ENCODE measurements at regions not wholly inside any gene's neighbourhood (a gene's known extent, or its start where the extent isn't known, plus 50 kb on each side); places are given as distances from the start of the nearest gene placed in this dataset.
A peak's percentile ranks its signal among the peaks of the same experiment; 100 is the strongest.
"Not testable (repeated sequence)": the region's sequence is repeated elsewhere in the genome, so short reads cannot be mapped to it uniquely, and the experiment has no call there.

DNA sequence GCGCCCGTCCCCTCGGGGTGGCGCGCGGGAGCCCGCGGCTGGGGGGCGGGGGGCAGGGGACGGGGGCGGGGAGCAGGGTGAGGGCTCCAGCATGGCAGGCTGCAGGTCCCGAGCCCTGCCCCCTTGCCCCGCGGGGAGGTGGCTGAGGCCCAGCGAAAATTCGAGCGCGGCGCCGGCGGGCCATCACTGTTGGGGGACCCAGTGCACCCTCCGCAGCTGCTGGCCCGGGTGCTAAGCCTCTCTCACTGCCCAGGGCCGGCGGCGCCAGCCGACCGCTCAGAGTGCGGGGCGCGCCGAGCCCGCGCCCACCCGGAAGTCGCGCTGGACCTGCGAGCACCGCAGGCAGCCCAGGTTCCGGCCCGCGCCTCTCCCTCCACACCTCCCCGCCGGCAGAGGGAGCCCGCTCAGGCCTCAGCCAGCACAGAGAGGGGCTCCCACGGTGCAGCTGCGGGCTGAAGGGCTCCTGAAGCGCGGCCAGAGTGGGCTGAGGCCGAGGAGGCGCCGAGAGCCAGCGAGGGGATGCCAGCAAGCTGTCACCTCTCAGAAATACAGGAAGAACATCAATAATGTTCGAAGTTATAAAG, 290.8 kb upstream of the PRSS16 start:
- CTCF ChIA-PET; H3K27me3 Mint-ChIP-seq; H3K4me1 Mint-ChIP-seq; H3K36me3 Mint-ChIP-seq; H3K9me3 Mint-ChIP-seq (ENCODE audit: low read depth): not testable (repeated sequence)
- Mint-ChIP-seq H3K27ac (peak overlapping the region; percentile 79), H3K4me3 (peak overlapping the region; percentile 74)
- DNase-seq (peak; percentile 89), ATAC-seq (peak; percentile 95)

DNA sequence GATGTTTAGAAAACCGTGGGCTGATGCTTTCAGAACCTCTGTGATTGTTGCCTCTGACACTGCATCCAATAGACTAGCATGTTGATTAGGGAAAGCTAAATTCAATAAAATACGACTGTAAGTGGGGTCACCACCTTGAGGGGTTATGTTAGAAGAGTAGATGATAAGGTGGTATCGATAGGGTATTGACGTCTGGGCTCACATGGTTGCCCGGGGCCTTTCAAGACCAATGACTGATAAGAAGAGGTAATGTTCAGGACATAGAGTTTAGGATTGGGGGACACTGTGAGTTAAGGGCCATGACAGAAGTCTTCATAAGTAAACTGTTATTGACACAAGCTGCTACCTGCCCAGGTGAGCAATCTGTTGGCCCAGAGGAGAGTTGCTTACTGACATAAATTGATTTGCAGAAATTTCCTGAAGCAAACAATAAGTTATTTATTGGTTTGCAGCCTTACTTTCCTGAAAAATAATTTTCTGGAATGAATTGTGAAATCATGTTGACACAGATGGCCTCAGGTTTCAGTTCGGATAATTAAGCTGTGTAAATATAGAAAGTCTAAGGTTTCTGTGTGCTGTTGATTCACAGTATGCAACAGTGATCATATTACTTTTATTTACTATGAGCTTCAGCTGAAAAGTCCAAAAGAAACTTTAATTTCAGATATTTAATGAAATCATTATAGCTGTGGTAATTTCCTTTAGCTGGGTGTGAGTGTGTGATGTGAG, 289.9 kb upstream of the PRSS16 start:
- ATAC-seq; H3K36me3 Mint-ChIP-seq; H3K9me3 Mint-ChIP-seq (ENCODE audit: low read depth); H3K27me3 Mint-ChIP-seq; H3K4me1 Mint-ChIP-seq; DNase-seq; CTCF ChIA-PET: not testable (repeated sequence)
- H3K4me3 Mint-ChIP-seq: peak overlapping the region; percentile 74
- H3K27ac Mint-ChIP-seq: peak overlapping the region; percentile 79

DNA sequence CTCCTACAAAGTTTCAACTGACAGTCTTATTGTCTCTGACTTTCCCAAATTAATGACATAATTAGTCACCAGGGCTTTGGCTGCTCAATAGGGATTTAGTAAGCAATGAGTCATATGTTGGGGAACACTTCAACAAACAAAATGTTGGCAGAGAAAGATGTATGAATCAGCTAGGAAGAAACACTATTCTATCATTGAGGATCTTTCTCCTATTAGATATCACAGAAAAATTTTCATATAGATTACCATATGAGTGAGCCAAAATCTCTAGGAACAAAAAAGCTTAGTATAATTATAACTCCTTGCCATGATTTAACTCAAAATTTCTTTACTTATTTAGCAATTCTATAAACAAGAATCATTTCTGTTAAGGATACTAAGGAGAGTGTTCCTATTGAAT, 286.3 kb upstream of the PRSS16 start:
- CTCF ChIA-PET; DNase-seq; H3K9me3 Mint-ChIP-seq (ENCODE audit: low read depth); H3K27ac Mint-ChIP-seq; H3K27me3 Mint-ChIP-seq; H3K36me3 Mint-ChIP-seq; H3K4me1 Mint-ChIP-seq; ATAC-seq; H3K4me3 Mint-ChIP-seq: not testable (repeated sequence)

DNA sequence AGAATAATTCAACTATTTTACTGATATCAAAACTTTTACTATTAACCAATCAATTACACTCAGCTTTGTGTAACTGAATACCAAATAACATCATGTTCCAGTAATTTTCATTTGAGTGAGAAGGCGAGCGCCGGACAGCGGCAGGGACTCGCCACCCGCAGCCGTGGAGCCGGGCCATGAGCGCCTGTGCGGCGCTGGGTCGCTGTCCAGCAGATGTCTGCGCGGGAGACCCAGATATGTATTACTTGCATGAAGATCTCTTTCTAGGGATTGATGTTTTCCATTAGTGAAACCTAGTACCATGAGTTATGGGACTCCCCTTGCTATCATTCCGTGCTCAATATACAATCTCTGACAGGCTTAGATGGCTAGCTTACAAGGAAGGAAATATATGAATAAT, 245.1 kb upstream of the PRSS16 start:
- no peaks in the 10 kb centered on the region for H3K36me3 Mint-ChIP-seq
- no peak overlapping the region for H3K4me3 Mint-ChIP-seq
- DNase-seq: no peak
- H3K27me3 Mint-ChIP-seq: no peaks in the 10 kb centered on the region
- no peaks in the 10 kb centered on the region for H3K9me3 Mint-ChIP-seq (ENCODE audit: low read depth)
- CTCF ChIA-PET: no interaction called here
- H3K27ac Mint-ChIP-seq: no peak overlapping the region
- ATAC-seq: no peak
- no peaks in the 10 kb centered on the region for H3K4me1 Mint-ChIP-seq

DNA sequence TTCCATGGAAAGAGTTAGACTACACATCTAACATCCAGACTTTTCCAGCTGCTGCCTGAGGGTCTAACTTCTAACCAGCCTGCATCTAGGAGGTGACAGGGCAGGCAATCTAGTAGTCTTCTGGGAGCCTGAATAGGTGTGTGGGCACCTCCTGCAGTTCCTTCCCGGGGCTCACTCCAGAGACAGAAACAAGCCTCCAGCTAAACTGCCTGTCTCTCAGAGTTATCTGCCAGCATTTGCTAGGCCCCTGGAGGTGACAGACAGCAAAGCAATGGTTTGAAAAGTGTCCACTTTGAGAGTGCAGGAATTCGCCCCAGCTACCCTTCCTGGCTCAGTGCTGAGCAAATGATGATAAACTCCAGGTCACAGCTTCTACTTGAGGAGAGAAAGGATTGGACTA, 240.5 kb upstream of the PRSS16 start:
- no peak overlapping the region for H3K4me3 Mint-ChIP-seq
- no peak for ATAC-seq
- no peaks in the 10 kb centered on the region for H3K36me3 Mint-ChIP-seq
- peaks cover 3% of the 10 kb centered on the region for H3K9me3 Mint-ChIP-seq (ENCODE audit: low read depth)
- no peak for DNase-seq
- peaks cover 8% of the 10 kb centered on the region for H3K27me3 Mint-ChIP-seq
- no peaks in the 10 kb centered on the region for H3K4me1 Mint-ChIP-seq
- no peak overlapping the region for H3K27ac Mint-ChIP-seq
- CTCF ChIA-PET: no interaction called here

DNA sequence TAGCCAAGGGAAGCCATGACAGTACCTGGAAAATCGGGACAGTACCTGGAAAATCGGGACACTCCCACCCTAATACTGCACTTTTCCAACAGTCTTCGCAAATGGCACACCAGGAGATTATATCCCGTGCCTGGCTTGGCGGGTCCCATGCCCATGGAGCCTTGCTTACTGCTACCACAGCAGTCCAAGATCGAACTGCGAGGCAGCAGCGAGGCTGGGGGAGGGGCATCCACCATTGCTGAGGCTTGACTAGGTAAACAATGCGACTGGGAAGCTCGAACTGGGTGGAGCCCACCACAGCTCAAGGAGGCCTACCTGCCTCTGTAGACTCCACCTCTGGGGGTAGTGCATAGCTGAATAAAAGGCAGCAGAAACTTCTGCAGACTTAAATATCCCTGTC, 238.9 kb upstream of the PRSS16 start:
- ATAC-seq; H3K27ac Mint-ChIP-seq; H3K27me3 Mint-ChIP-seq; H3K36me3 Mint-ChIP-seq; DNase-seq; H3K4me1 Mint-ChIP-seq; H3K4me3 Mint-ChIP-seq; CTCF ChIA-PET; H3K9me3 Mint-ChIP-seq (ENCODE audit: low read depth): not testable (repeated sequence)

DNA sequence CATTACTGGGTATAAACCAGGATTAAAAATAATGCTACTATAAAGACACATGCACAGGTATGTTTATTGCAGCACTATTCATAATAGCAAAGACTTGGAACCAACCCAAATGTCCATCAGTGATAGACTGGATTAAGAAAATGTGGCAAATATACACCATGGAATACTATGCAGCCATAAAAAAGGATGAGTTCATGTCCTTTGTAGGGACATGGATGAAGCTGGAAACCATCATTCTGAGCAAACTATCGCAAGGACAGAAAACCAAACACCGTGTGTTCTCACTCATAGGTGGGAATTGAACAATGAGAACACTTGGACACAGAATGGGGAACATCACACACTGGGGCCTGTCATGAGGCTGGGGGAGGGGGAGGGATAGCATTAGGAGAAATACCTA, 233.4 kb upstream of the PRSS16 start:
- H3K4me3 Mint-ChIP-seq, ATAC-seq, H3K36me3 Mint-ChIP-seq, H3K4me1 Mint-ChIP-seq, DNase-seq, CTCF ChIA-PET, H3K27ac Mint-ChIP-seq: not testable (repeated sequence)
- H3K27me3 Mint-ChIP-seq: peaks cover 12% of the 10 kb centered on the region
- H3K9me3 Mint-ChIP-seq (ENCODE audit: low read depth): peaks cover 15% of the 10 kb centered on the region

DNA sequence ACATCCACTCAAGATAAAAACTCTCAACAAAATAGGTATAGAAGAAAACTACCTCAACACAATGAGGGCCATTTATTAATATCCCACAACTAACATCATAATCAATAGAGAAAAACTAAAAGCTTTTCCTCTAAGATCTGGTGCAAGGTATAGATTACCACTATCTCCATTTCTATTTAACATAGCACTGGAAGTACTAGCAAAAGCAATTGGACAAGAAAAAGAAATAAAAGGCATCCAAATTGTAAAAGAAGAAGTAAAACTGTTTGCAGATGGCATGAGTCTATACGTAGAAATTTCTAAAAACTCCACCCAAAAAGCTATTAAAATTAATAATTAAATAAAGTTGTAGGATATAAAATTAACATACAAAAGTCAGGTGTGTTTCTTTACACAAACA, 230.8 kb upstream of the PRSS16 start:
- Mint-ChIP-seq H3K4me3 (no peak overlapping the region), H3K9me3 (ENCODE audit: low read depth) (peaks cover 12% of the 10 kb centered on the region), H3K4me1 (peaks cover 11% of the 10 kb centered on the region), H3K27me3 (peaks cover 13% of the 10 kb centered on the region), H3K27ac (no peak overlapping the region), H3K36me3 (no peaks in the 10 kb centered on the region)
- DNase-seq: no peak
- no peak for ATAC-seq
- CTCF ChIA-PET: no interaction called here

DNA sequence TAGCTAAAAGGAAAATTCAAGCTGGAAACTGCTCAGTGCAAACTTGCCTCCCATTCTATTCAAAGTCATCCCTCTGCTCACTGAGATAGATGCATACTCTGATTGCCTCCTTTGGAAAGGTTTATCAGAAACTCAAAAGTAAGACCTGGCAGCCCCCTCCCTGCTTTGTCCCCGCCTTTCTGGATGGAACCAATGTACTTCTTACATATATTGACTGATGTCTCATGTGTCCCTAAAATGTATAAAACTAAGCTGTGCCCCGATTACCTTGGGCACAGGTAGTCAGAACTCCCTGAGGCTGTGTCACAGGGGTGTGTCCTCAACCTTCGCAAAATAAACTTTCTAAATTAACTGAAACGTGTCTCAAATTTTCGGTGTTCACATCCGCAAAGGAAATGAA, 229.1 kb upstream of the PRSS16 start:
- Mint-ChIP-seq H3K4me1 (peaks cover 11% of the 10 kb centered on the region), H3K9me3 (ENCODE audit: low read depth) (peaks cover 12% of the 10 kb centered on the region), H3K27me3 (peaks cover 20% of the 10 kb centered on the region)
- DNase-seq, H3K4me3 Mint-ChIP-seq, H3K36me3 Mint-ChIP-seq, CTCF ChIA-PET, H3K27ac Mint-ChIP-seq, ATAC-seq: not testable (repeated sequence)

DNA sequence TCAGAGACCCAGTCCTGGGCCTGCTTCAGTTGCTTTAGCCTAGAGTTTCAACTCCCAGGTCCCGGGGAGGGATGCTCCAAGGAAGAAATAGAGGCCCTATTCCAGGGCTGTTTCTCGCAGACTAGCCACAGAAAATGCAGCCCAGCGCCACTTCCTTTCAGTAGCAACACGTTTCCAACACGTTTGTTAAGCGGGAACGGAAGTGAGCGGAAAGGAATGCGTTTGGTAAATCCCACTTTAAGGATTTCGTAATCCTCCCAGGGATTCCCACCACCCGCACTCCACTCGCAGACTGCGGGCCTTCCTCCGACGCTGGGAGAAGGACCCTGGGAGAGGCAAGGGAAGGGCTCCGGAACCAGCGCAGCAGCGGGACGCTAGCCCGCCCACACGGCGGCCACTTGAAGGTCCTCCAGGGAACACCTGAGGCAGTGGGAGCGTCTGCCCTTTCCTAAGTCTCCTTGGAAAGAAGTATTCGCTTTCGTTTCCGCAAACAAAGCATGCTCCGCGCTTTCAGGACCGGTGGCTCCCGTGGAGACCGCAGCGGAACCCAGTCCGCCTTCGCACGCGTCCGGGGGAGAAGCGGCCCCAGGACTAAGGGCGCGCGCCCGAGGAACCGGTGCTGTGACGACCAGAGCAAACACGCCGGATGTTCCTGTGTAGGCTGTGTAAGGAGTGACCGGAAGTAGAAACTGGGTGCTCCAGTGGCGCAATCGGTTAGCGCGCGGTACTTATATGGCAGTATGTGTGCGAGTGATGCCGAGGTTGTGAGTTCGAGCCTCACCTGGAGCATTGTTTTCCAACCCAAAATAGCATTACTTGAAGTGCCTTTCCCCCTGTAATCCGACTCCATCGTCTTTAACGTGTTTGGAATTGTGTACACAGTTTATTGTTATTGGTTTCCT, 227.6 kb upstream of the PRSS16 start:
- Mint-ChIP-seq H3K27ac (peak overlapping the region; percentile 73), H3K4me1 (peaks cover 11% of the 10 kb centered on the region), H3K9me3 (ENCODE audit: low read depth) (peaks cover 10% of the 10 kb centered on the region), H3K4me3 (peak overlapping the region; percentile 78), H3K36me3 (no peaks in the 10 kb centered on the region), H3K27me3 (peaks cover 22% of the 10 kb centered on the region)
- DNase-seq (peak; percentile 71), ATAC-seq (peak; percentile 82)
- CTCF ChIA-PET: no interaction called here

DNA sequence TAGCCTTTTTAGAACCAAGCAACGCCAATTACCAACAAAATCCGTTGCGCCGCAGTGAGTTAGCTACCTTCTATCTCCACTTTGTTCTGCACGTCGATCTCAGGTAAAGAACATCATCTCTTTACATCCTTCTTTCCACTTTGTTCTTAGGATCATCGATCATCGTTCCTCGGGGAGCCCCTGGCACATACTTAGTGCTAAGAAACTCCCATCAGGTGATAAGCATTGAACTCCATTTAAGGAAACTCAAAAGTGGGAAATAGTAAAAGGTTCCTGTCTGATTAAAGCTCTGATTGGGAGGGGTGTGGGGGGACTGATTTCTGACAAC, 227.0 kb upstream of the PRSS16 start:
- Mint-ChIP-seq H3K9me3 (ENCODE audit: low read depth) (peaks cover 9% of the 10 kb centered on the region), H3K4me1 (peaks cover 11% of the 10 kb centered on the region), H3K4me3 (peak overlapping the region; percentile 78), H3K27me3 (peaks cover 28% of the 10 kb centered on the region), H3K27ac (peak overlapping the region; percentile 73), H3K36me3 (no peaks in the 10 kb centered on the region)
- CTCF ChIA-PET: no interaction called here
- ATAC-seq: no peak
- DNase-seq: no peak

DNA sequence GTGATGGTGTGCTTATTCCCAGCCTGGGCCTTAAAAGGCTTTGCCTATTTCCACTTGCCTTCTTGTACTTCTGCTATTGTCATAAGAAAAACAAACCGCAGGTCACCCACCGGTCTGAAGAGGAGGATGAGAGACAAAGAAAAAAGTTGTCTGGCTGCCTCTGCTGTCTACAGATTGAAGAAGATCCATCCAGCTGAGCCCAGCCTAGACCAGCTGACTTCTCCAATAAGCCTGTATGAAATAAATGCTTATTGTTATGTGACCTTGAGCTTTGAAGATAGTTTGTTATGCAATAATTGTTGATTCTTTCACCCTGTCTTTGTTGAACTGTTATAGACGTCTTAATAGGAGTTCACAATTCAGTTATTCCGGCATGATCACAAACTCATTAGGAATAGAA, 223.8 kb upstream of the PRSS16 start:
- Mint-ChIP-seq H3K27ac (no peak overlapping the region), H3K36me3 (no peaks in the 10 kb centered on the region), H3K4me1 (peaks cover 11% of the 10 kb centered on the region), H3K9me3 (ENCODE audit: low read depth) (no peaks in the 10 kb centered on the region), H3K27me3 (peaks cover 40% of the 10 kb centered on the region), H3K4me3 (no peak overlapping the region)
- no peak for ATAC-seq
- no peak for DNase-seq
- CTCF ChIA-PET: no interaction called here

DNA sequence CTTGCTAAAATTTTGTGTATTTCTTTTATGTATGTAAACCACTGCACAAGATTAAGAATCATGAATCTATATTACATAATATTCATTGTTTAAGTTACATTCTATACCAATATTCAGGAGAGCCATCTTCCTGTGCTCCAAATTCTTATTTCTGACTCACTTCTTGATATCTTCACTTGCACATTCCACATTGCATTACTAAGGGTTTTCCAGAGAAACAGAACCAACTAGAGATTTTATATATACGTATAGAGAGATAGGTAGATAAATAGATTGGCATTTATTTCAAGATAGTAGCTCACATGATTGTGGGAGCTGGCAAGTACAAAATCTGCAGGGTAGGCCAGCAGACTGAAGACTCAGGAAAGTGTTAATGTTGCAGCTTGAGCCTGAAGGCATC, 222.2 kb upstream of the PRSS16 start:
- CTCF ChIA-PET: no interaction called here
- H3K4me3 Mint-ChIP-seq: no peak overlapping the region
- no peak overlapping the region for H3K27ac Mint-ChIP-seq
- ATAC-seq: no peak
- H3K4me1 Mint-ChIP-seq: peaks cover 9% of the 10 kb centered on the region
- DNase-seq: no peak
- H3K36me3 Mint-ChIP-seq: no peaks in the 10 kb centered on the region
- peaks cover 38% of the 10 kb centered on the region for H3K27me3 Mint-ChIP-seq
- H3K9me3 Mint-ChIP-seq (ENCODE audit: low read depth): no peaks in the 10 kb centered on the region

DNA sequence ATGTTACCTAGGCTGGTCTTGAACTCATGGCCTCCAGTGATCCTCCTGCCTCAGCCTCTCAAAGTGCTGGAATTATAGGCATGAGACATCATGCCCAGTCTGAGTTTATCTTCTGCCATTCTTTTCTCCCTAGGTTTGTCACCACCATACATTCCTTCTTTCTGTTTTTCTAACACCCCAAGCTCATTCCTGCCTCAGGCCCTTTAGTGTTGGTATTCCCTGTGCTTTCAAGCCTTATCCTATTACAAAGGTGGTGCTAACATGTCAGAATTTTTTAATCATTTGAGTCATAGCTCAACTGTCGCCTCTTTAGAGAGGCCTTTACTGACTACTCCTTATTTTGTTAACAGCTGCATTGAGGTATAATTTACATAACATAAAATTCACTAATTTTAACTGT, 221.1 kb upstream of the PRSS16 start:
- CTCF ChIA-PET: no interaction called here
- H3K4me1 Mint-ChIP-seq: no peaks in the 10 kb centered on the region
- H3K4me3 Mint-ChIP-seq: no peak overlapping the region
- peaks cover 32% of the 10 kb centered on the region for H3K27me3 Mint-ChIP-seq
- ATAC-seq (no peak), DNase-seq (no peak)
- no peaks in the 10 kb centered on the region for H3K9me3 Mint-ChIP-seq (ENCODE audit: low read depth)
- no peak overlapping the region for H3K27ac Mint-ChIP-seq
- no peaks in the 10 kb centered on the region for H3K36me3 Mint-ChIP-seq
